ENCODE measurements at regions not wholly inside any gene's neighbourhood (a gene's known extent, or its start where the extent isn't known, plus 50 kb on each side); places are given as distances from the start of the nearest gene placed in this dataset.

GRCh38 chr9:135332516-135332915 is 147.1 kb upstream of the PPP1R26 start:
- DNase-seq (ENCODE audit: low spot score): no peak
- H3K4me3 Mint-ChIP-seq (ENCODE audit: unreplicated experiment): no peak overlapping the region
- peaks cover 4% of the 10 kb centered on the region for H3K36me3 Mint-ChIP-seq (ENCODE audit: low read depth, unreplicated experiment)
- no peak overlapping the region for H3K27ac Mint-ChIP-seq (ENCODE audit: unreplicated experiment)
- H3K4me1 Mint-ChIP-seq (ENCODE audit: unreplicated experiment): no peaks in the 10 kb centered on the region
- no peaks in the 10 kb centered on the region for H3K9me3 Mint-ChIP-seq (ENCODE audit: unreplicated experiment)
- TF ChIP-seq CTCF (IDR thresholded peaks at IDR 0.05; ENCODE audit: unreplicated experiment): no peak
- H3K27me3 Mint-ChIP-seq (ENCODE audit: unreplicated experiment): peaks cover 10% of the 10 kb centered on the region

- Mint-ChIP-seq H3K4me3 (ENCODE audit: unreplicated experiment) (no peak overlapping the region), H3K4me1 (ENCODE audit: unreplicated experiment) (no peaks in the 10 kb centered on the region), H3K9me3 (ENCODE audit: unreplicated experiment) (no peaks in the 10 kb centered on the region), H3K36me3 (ENCODE audit: low read depth, unreplicated experiment) (peaks cover 4% of the 10 kb centered on the region), H3K27ac (ENCODE audit: unreplicated experiment) (no peak overlapping the region), H3K27me3 (ENCODE audit: unreplicated experiment) (peaks cover 12% of the 10 kb centered on the region)
- no peak for TF ChIP-seq CTCF (IDR thresholded peaks at IDR 0.05; ENCODE audit: unreplicated experiment)
- no peak for DNase-seq (ENCODE audit: low spot score)
Measured at GRCh38 chr9:135332979-135333748, 146.4 kb upstream of the PPP1R26 start.

GRCh38 chr9:135334953-135335460 is 144.6 kb upstream of the PPP1R26 start:
- H3K36me3 Mint-ChIP-seq (ENCODE audit: low read depth, unreplicated experiment): peaks cover 4% of the 10 kb centered on the region
- peaks cover 12% of the 10 kb centered on the region for H3K27me3 Mint-ChIP-seq (ENCODE audit: unreplicated experiment)
- peaks cover 1% of the 10 kb centered on the region for H3K4me1 Mint-ChIP-seq (ENCODE audit: unreplicated experiment)
- H3K9me3 Mint-ChIP-seq (ENCODE audit: unreplicated experiment): no peaks in the 10 kb centered on the region
- no peak overlapping the region for H3K4me3 Mint-ChIP-seq (ENCODE audit: unreplicated experiment)
- DNase-seq (ENCODE audit: low spot score): no peak
- no peak overlapping the region for H3K27ac Mint-ChIP-seq (ENCODE audit: unreplicated experiment)
- TF ChIP-seq CTCF (IDR thresholded peaks at IDR 0.05; ENCODE audit: unreplicated experiment): no peak

GRCh38 chr9:135335691-135336181 is 143.8 kb upstream of the PPP1R26 start:
- Mint-ChIP-seq H3K4me3 (ENCODE audit: unreplicated experiment) (no peak overlapping the region), H3K27ac (ENCODE audit: unreplicated experiment) (no peak overlapping the region), H3K36me3 (ENCODE audit: low read depth, unreplicated experiment) (peaks cover 3% of the 10 kb centered on the region), H3K4me1 (ENCODE audit: unreplicated experiment) (peaks cover 5% of the 10 kb centered on the region), H3K27me3 (ENCODE audit: unreplicated experiment) (peaks cover 13% of the 10 kb centered on the region), H3K9me3 (ENCODE audit: unreplicated experiment) (no peaks in the 10 kb centered on the region)
- TF ChIP-seq CTCF (IDR thresholded peaks at IDR 0.05; ENCODE audit: unreplicated experiment): no peak
- no peak for DNase-seq (ENCODE audit: low spot score)
